HEK293 (cell line): ENCODE measurements at regions not wholly inside any gene's neighbourhood (a gene's known extent, or its start where the extent isn't known, plus 50 kb on each side); places are given as distances from the start of the nearest gene placed in this dataset.

Experiments
- CTCF ChIA-PET: fragments of 350-600 bp; formaldehyde crosslinking; extraction: SDS; loops from one replicate; lab custom pipeline; 2021; ENCODE audit warnings: antibody characterized with exemption; lab: Yijun Ruan, JAX
- POLR2A ChIA-PET: fragments of 300-600 bp; formaldehyde crosslinking; extraction: SDS; loops from one replicate; lab custom pipeline; 2020; ENCODE audit warnings: antibody characterized with exemption, inconsistent platforms; lab: Yijun Ruan, JAX
- H3K27ac ChIP-seq: fragments of 200-500 bp; sonication (Bioruptor generic); 2 replicates; pipeline ENCODE4 v1.5.1; 2014; ENCODE audit warnings: low read depth, low read length, control low read depth, inconsistent platforms; ENCODE audit errors: extremely low read depth
- H3K36me3 ChIP-seq, 2 experiments: fragments of 200-500 bp in 1 of 2; sonication (Bioruptor generic) in 1 of 2; 1 replicate in 1 of 2; 2 replicates in 1 of 2; pipeline ENCODE4 v1.5.1; 2014 to 2017; ENCODE audit warnings: inconsistent platforms in 2 of 2, low read length in 2 of 2; ENCODE audit not compliant: control insufficient read depth in 2 of 2, insufficient read depth in 1 of 2
- H3K4me1 ChIP-seq: fragments of 200-500 bp; sonication (Bioruptor generic); 2 replicates; pipeline ENCODE4 v1.5.1; 2014; ENCODE audit warnings: mild to moderate bottlenecking, low read length, inconsistent platforms; ENCODE audit not compliant: control insufficient read depth, insufficient read depth
- H3K4me3 ChIP-seq: 2 replicates; pipeline ENCODE4 v1.5.1; 2011; ENCODE audit warnings: low read depth, mild to moderate bottlenecking, control low read depth, low read length, moderate library complexity
- H3K9me3 ChIP-seq: fragments of 200-500 bp; sonication (Bioruptor generic); 2 replicates; pipeline ENCODE4 v1.5.1; 2014; ENCODE audit warnings: low read depth, low read length, inconsistent platforms; ENCODE audit not compliant: control insufficient read depth, insufficient read depth
- EGR2 ChIP-seq: fragments of 450-650 bp; formaldehyde crosslinking; IDR thresholded peaks from 2 replicates; pipeline ENCODE4 v1.5.1; 2016; ENCODE audit warnings: low read depth, missing biosample characterization, missing genetic modification characterization
- FEZF1 ChIP-seq: fragments of 450-650 bp; formaldehyde crosslinking; IDR thresholded peaks from 2 replicates; pipeline ENCODE4 v1.5.1; 2016; ENCODE audit warnings: missing biosample characterization, missing genetic modification characterization
- GLI2 ChIP-seq: fragments of 450-650 bp; formaldehyde crosslinking; IDR thresholded peaks from 2 replicates; pipeline ENCODE4; 2017; ENCODE audit warnings: missing biosample characterization, missing genetic modification characterization, low read depth, borderline replicate concordance
- HIC1 ChIP-seq: fragments of 450-650 bp; formaldehyde crosslinking; IDR thresholded peaks from 2 replicates; pipeline ENCODE4 v1.5.1; 2016; ENCODE audit warnings: missing biosample characterization, missing genetic modification characterization
- KLF16 ChIP-seq: fragments of 450-650 bp; formaldehyde crosslinking; IDR thresholded peaks from 2 replicates; pipeline ENCODE4 v1.5.1; 2017; ENCODE audit warnings: missing biosample characterization, missing genetic modification characterization
- PRDM4 ChIP-seq: fragments of 450-650 bp; formaldehyde crosslinking; IDR thresholded peaks from 2 replicates; pipeline ENCODE4 v1.5.1; 2017; ENCODE audit warnings: missing biosample characterization, missing genetic modification characterization
- PRDM6 ChIP-seq: fragments of 450-650 bp; formaldehyde crosslinking; IDR thresholded peaks from 2 replicates; pipeline ENCODE4 v1.5.1; 2017; ENCODE audit warnings: missing biosample characterization, missing genetic modification characterization
- SETDB1 ChIP-seq: IDR thresholded peaks from one replicate; pipeline ENCODE4 v1.6.1; 2017; ENCODE audit warnings: mild to moderate bottlenecking, low read length, moderate library complexity, mixed read lengths; ENCODE audit not compliant: insufficient read length
- ZBTB48 ChIP-seq: fragments of 450-650 bp; formaldehyde crosslinking; IDR thresholded peaks from 2 replicates; pipeline ENCODE4 v1.5.1; 2016; ENCODE audit warnings: missing biosample characterization, missing genetic modification characterization
- ZBTB49 ChIP-seq: fragments of 450-650 bp; formaldehyde crosslinking; IDR thresholded peaks from 2 replicates; pipeline ENCODE4 v1.5.1; 2016; ENCODE audit warnings: missing biosample characterization, missing genetic modification characterization, low read depth
- ZNF133 ChIP-seq: fragments of 450-650 bp; formaldehyde crosslinking; IDR thresholded peaks from 2 replicates; pipeline ENCODE4 v1.5.1; 2016; ENCODE audit warnings: missing biosample characterization, missing genetic modification characterization
- ZNF18 ChIP-seq: fragments of 450-650 bp; formaldehyde crosslinking; IDR thresholded peaks from 2 replicates; pipeline ENCODE4 v1.5.1; 2016; ENCODE audit warnings: missing biosample characterization, missing genetic modification characterization
- ZNF324 ChIP-seq: fragments of 450-650 bp; formaldehyde crosslinking; IDR thresholded peaks from 2 replicates; pipeline ENCODE4 v1.5.1; 2016; ENCODE audit warnings: missing biosample characterization, missing genetic modification characterization
- ZNF362 ChIP-seq: fragments of 450-650 bp; formaldehyde crosslinking; IDR thresholded peaks from 2 replicates; pipeline ENCODE4 v1.5.1; 2016; ENCODE audit warnings: missing biosample characterization, missing genetic modification characterization
- ZNF426 ChIP-seq: fragments of 450-650 bp; formaldehyde crosslinking; IDR thresholded peaks from 2 replicates; pipeline ENCODE4 v1.5.1; 2017; ENCODE audit warnings: missing biosample characterization, missing genetic modification characterization, mild to moderate bottlenecking, inconsistent platforms, moderate library complexity
- ZNF488 ChIP-seq: fragments of 450-650 bp; formaldehyde crosslinking; IDR thresholded peaks from 2 replicates; pipeline ENCODE4 v1.5.1; 2016; ENCODE audit warnings: missing biosample characterization, missing genetic modification characterization
- ZNF558 ChIP-seq: fragments of 450-650 bp; formaldehyde crosslinking; IDR thresholded peaks from 2 replicates; pipeline ENCODE4 v1.5.1; 2016; ENCODE audit warnings: missing biosample characterization, missing genetic modification characterization
- ZNF561 ChIP-seq: fragments of 450-650 bp; IDR thresholded peaks from 2 replicates; pipeline ENCODE4 v1.5.1; 2018; ENCODE audit warnings: missing biosample characterization, missing genetic modification characterization, borderline replicate concordance
- ZNF596 ChIP-seq: fragments of 450-650 bp; IDR thresholded peaks from 2 replicates; pipeline ENCODE4 v1.5.0; 2018; ENCODE audit warnings: missing biosample characterization, mild to moderate bottlenecking, missing genetic modification characterization, moderate library complexity
- ZNF621 ChIP-seq: fragments of 450-650 bp; formaldehyde crosslinking; IDR thresholded peaks from 2 replicates; pipeline ENCODE4 v1.5.1; 2017; ENCODE audit warnings: missing biosample characterization, missing genetic modification characterization
- ZNF660 ChIP-seq: fragments of 450-650 bp; IDR thresholded peaks from 2 replicates; pipeline ENCODE4 v1.5.1; 2018; ENCODE audit warnings: missing biosample characterization, mild to moderate bottlenecking, missing genetic modification characterization
- ZNF791 ChIP-seq: fragments of 450-650 bp; formaldehyde crosslinking; IDR thresholded peaks from 2 replicates; pipeline ENCODE4 v1.5.1; 2016; ENCODE audit warnings: missing biosample characterization, missing genetic modification characterization

- Histone ChIP-seq H3K27ac (no peak overlapping the region), H3K9me3 (no peaks in the 10 kb centered on the region), H3K4me3 (no peak overlapping the region), H3K4me1 (no peaks in the 10 kb centered on the region), H3K36me3 (no peaks in the 10 kb centered on the region)
- TF ChIP-seq ZNF324 (no peak), FEZF1 (tag by site-specific recombination) (peak; percentile 57), PRDM6 (tag by site-specific recombination) (peak; percentile 34; the same call in 1 of the 2 replicates)
- ChIA-PET POLR2A (no interaction called here), CTCF (interaction anchor here (1.3 kb wide), 1 partner anchor 12 kb away, joined by 4 read pairs; no protein-coding TSS in a partner anchor)
Observed at GRCh38 chr10:120209124-120209762, 247.8 kb upstream of the PLPP4 start.

- Histone ChIP-seq H3K4me1 (no peaks in the 10 kb centered on the region), H3K4me3 (no peak overlapping the region), H3K9me3 (no peaks in the 10 kb centered on the region), H3K36me3 (no peaks in the 10 kb centered on the region)
- no peak for TF ChIP-seq HIC1
- TF ChIP-seq KLF16, result no peak
- no peak for TF ChIP-seq ZBTB48 (tag by site-specific recombination)
- TF ChIP-seq ZNF488 (tag by site-specific recombination), result no peak
- no peak for TF ChIP-seq PRDM4 (tag by site-specific recombination)
- no peak for TF ChIP-seq ZNF362 (tag by site-specific recombination)
- no peak for TF ChIP-seq ZNF18 (tag by site-specific recombination)
- TF ChIP-seq ZNF561 (tag by site-specific recombination), result no peak
- no peak for TF ChIP-seq EGR2 (tag by site-specific recombination)
- no peak for TF ChIP-seq ZNF791 (tag by site-specific recombination)
- no peak for TF ChIP-seq ZNF558
- TF ChIP-seq ZBTB49 (tag by site-specific recombination), result no peak
- TF ChIP-seq ZNF426 (tag by site-specific recombination), result no peak
- TF ChIP-seq ZNF596, result no peak
- no peak for TF ChIP-seq ZNF621 (tag by site-specific recombination)
- no peak for TF ChIP-seq SETDB1
- TF ChIP-seq ZNF660 (tag by site-specific recombination), result no peak
- TF ChIP-seq ZNF133 (tag by site-specific recombination), result no peak
- no peak for TF ChIP-seq GLI2 (tag by site-specific recombination)
- TF ChIP-seq, all 188 proteins: peak for 0
- POLR2A ChIA-PET, result no interaction called here
- CTCF ChIA-PET, result interaction anchor here (0.5 kb wide), 1 partner anchor 69 kb away, joined by 4 read pairs; no protein-coding TSS in a partner anchor
- H3K27ac ChIP-seq, result no peak overlapping the region
Observed at GRCh38 chr10:120212275-120212674, 244.8 kb upstream of the PLPP4 start.
